ENCODE measurements at regions not wholly inside any gene's neighbourhood (a gene's known extent, or its start where the extent isn't known, plus 50 kb on each side); places are given as distances from the start of the nearest gene placed in this dataset.

- no peak for DNase-seq
Observed at GRCh38 chr13:106138620-106139019, 396.8 kb downstream of the EFNB2 start.

GRCh38 chr13:106133025-106133424 is 402.4 kb downstream of the EFNB2 start:
- DNase-seq: no peak

GRCh38 chr13:106132216-106132615 is 403.2 kb downstream of the EFNB2 start:
- no peak for DNase-seq

- DNase-seq: no peak
Observed at GRCh38 chr13:106129993-106130392, 405.5 kb downstream of the EFNB2 start.

- no peak for DNase-seq
Observed at GRCh38 chr13:106129273-106129672, 406.2 kb downstream of the EFNB2 start.

- no peak for DNase-seq
Observed at GRCh38 chr13:106122234-106122633, 413.2 kb downstream of the EFNB2 start.

- no peak for DNase-seq
Observed at GRCh38 chr13:106121173-106121754, 414.2 kb downstream of the EFNB2 start.

- DNase-seq: no peak
Observed at GRCh38 chr13:106118996-106119395, 416.5 kb downstream of the EFNB2 start.

- DNase-seq: no peak
Observed at GRCh38 chr13:106118050-106118449, 417.4 kb downstream of the EFNB2 start.

- DNase-seq: no peak
Observed at GRCh38 chr13:106117640-106118039, 417.8 kb downstream of the EFNB2 start.

- DNase-seq: no peak
Observed at GRCh38 chr13:106117035-106117434, 418.4 kb downstream of the EFNB2 start.

GRCh38 chr13:106115081-106115480 is 420.4 kb downstream of the EFNB2 start:
- DNase-seq: no peak

GRCh38 chr13:106113796-106114195 is 421.7 kb downstream of the EFNB2 start:
- DNase-seq: no peak

- no peak for DNase-seq
Observed at GRCh38 chr13:106112191-106112590, 423.3 kb downstream of the EFNB2 start.

GRCh38 chr13:106110241-106110855 is 425.1 kb downstream of the EFNB2 start:
- no peak for DNase-seq

- no peak for DNase-seq
Observed at GRCh38 chr13:106109391-106109791, 426.1 kb downstream of the EFNB2 start.

- no peak for DNase-seq
Observed at GRCh38 chr13:106108346-106108745, 427.1 kb downstream of the EFNB2 start.

- no peak for DNase-seq
Observed at GRCh38 chr13:106107061-106107460, 428.4 kb downstream of the EFNB2 start.

GRCh38 chr13:106105153-106105552 is 430.3 kb downstream of the EFNB2 start:
- no peak for DNase-seq

- DNase-seq: no peak
Observed at GRCh38 chr13:106104281-106104901, 431.1 kb downstream of the EFNB2 start.

GRCh38 chr13:106103779-106104178 is 431.7 kb downstream of the EFNB2 start:
- DNase-seq: no peak

GRCh38 chr13:106102786-106103185 is 432.7 kb downstream of the EFNB2 start:
- DNase-seq: no peak

- DNase-seq: no peak
Observed at GRCh38 chr13:106101201-106101600, 434.3 kb downstream of the EFNB2 start.

All from right lung (tissue), 2 donors.